HG02852 (cell line): ENCODE measurements at regions not wholly inside any gene's neighbourhood (a gene's known extent, or its start where the extent isn't known, plus 50 kb on each side); places are given as distances from the start of the nearest gene placed in this dataset.
A peak's percentile ranks its signal among the peaks of the same experiment; 100 is the strongest.

Source experiments
- ATAC-seq: cut with Tn5 transposase; IDR thresholded peaks from one replicate; pipeline ENCODE4 v1.9.1; 2021; ENCODE audit warnings: mild to moderate bottlenecking, moderate library complexity; ENCODE audit not compliant: unreplicated experiment

DNA sequence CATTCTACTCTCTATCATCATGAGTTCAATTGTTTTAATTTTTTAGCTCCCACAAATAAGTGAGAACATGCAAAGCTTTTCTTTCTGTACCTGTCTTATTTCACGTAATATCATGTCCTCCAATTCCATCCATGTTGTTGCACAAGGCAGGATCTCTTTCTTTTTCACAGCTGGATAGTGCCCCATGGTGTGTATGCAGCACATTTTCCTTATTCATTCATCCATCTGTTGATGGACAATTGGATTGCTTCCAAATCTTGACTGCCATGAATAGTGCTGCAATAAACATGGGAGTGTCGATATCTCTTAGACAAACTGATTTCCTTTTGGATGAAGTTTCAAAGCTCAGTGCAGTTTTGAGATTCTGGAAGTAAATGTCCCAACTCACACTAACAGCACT, 326.9 kb downstream of the FGF9 start:
- ATAC-seq: no peak

- ATAC-seq: no peak
Observed at GRCh38 chr13:21998279-21998990, 327.6 kb downstream of the FGF9 start.

- ATAC-seq: no peak
Observed at GRCh38 chr13:21999666-22000065, 328.8 kb downstream of the FGF9 start.

GRCh38 chr13:22000191-22000590, 329.3 kb downstream of the FGF9 start:
- no peak for ATAC-seq

DNA sequence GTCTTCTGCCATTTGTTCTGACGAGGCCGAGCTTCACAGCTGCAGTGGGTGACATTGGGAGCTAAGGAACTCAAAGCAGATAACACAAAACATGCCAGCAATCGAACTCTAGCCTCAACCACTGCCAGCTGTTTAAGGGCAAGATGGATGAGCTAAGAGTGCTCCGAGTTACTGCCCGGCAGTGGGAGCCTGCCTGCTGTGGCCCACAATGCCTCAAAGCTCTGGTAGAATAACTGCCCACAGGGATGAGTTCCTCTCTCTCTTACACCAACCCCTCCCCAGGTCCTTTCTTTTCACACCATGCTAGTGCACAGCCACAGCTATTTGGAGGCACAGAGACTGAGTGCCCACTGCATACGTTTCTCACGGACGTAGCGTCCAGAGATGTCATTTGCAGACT, 330.5 kb downstream of the FGF9 start:
- ATAC-seq: no peak

GRCh38 chr13:22002893-22003292, 332.0 kb downstream of the FGF9 start:
- ATAC-seq: no peak

- ATAC-seq: no peak
Observed at GRCh38 chr13:22009500-22009899, 338.6 kb downstream of the FGF9 start.

GRCh38 chr13:22009937-22010336, 339.1 kb downstream of the FGF9 start:
- ATAC-seq: no peak

DNA sequence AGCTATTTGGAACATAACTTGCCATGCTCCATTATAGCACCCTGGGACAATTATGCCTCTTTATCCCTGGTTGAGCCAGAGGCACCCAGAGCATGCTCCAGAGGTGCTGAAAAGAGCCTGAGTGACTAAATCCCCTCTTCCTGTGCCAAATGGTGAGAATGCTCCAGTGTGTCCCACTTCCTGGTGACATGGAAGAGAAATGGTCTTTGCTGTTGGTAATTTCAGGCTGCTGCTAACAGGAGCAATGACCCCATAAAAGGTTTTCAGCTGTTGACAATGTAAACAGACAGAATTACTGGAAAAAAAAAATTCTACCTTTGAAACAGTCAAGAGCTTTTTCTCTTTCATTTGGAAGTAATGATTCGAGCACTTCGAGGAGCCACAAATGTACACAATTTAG, 341.8 kb downstream of the FGF9 start:
- no peak for ATAC-seq

- no peak for ATAC-seq
Observed at GRCh38 chr13:22014469-22014868, 343.6 kb downstream of the FGF9 start.

DNA sequence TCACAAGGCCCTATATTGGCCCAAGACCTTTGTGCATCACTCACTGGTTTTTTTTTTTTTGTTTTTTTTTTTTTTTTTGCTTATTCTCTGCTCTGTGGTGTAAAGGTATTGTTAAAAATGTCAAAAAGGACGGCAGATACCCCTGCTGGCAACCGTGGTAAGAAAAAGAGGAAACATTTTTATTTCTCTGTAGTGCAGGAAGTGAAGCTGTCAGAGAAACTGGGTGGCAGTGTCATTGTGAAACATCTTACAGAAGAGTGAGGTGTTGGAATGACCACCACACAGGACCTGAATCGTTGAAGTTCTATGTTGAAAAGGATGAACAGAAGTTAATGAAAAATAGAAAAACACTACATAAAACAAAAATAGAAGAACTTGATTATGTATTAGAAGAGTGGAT, 346.4 kb downstream of the FGF9 start:
- ATAC-seq: peak; percentile 85

GRCh38 chr13:22018076-22018835, 347.4 kb downstream of the FGF9 start:
- no peak for ATAC-seq

GRCh38 chr13:22018836-22019210, 347.9 kb downstream of the FGF9 start:
- no peak for ATAC-seq

GRCh38 chr13:22024381-22024994, 353.6 kb downstream of the FGF9 start:
- ATAC-seq: no peak

DNA sequence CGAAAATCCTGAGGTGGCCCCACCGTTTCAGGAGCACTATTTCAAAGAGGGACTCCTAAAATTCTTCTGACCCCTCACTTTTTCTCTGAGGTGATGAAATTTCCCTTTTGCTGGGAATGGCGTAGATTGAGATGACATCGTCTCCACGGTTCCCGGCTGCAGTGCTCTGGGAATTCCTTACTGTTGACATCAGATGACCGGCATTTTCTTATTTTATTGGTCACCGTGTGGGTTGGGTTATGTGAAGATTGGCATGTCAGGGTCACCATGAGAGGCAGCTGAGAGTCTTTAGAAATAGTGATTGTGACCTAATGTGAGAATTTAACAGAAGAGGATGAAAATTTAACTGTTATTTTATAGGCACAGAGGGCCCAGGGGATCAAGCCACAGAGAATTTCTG, 356.7 kb downstream of the FGF9 start:
- no peak for ATAC-seq

GRCh38 chr13:22028831-22029230, 358.0 kb downstream of the FGF9 start:
- ATAC-seq: no peak

GRCh38 chr13:22030321-22030720, 359.4 kb downstream of the FGF9 start:
- no peak for ATAC-seq

DNA sequence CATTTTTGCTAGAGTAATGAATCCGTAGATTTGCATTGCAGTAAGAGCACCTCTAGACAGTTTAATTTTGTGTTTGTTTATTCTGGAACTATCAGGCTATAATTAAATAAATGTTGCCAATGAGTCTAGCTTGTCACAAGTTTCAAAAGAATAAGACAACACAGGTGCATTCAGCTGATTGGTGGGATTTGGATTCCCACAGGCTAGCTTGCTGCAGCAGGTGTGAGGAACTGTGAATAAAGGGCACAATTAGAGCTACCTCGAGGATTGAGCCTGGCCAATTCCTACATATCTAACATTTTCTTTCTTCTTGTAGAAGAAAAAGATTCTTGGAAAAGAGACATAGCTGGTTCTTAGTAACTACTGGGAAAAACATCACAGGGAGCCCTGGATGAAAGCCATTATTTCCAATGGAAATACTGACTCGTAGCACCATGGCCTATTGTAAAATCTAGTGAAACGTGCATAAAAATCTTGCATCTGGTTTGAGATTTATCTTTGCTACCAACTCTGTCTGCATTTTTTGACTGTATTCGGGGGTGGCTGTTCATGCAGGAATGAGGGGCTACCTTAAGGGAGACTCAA, 360.9 kb downstream of the FGF9 start:
- no peak for ATAC-seq

- ATAC-seq: no peak
Observed at GRCh38 chr13:22032905-22033304, 362.0 kb downstream of the FGF9 start.

GRCh38 chr13:22039961-22040360, 369.1 kb downstream of the FGF9 start:
- ATAC-seq: no peak

DNA sequence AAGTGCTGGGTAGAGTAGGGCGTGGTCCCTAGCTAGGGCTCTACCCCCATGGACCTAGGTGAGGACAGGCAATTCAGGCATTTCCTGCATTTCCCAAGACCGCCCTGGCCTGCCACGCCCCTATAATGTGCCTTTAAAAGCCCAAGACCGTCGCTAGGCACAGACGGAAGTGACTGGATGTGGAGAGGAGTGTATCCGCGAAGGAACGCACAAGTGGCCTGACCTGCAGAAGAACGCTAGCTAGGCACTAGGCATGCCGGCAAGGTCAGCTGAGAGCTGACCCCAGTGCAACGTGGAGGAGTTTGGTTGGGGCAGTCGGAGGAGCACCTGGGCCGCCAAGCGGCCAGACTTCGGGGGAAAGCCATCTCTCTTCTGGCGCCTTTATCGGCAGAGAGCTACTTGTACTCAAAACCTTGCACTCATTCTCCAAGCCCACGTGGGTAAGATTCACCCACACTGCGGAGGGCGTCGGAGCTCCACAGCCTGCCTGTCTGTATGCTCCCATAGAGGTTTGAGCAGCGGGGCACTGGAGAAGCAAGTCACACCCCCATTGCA, 370.0 kb downstream of the FGF9 start:
- no peak for ATAC-seq
